Stomach (tissue), 8 donors: ENCODE measurements at regions not wholly inside any gene's neighbourhood (a gene's known extent, or its start where the extent isn't known, plus 50 kb on each side); places are given as distances from the start of the nearest gene placed in this dataset.

Source experiments
- DNase-seq, 2 donors: peaks; one replicate each; pipeline versions ENCODE4 v3.0.0 to v3.0.0-alpha.2; 2013 to 2019
- H3K27ac ChIP-seq, 5 donors: fragments of 200-600 bp in 4 of 5; sonication (generic) in 4 of 5; one replicate each; pipeline ENCODE4 v1.5.1; 2013 to 2019; ENCODE audit warnings: mild to moderate bottlenecking in 1 of 5, moderate library complexity in 1 of 5
- H3K27me3 ChIP-seq, 3 donors: fragments of 200-600 bp; sonication (generic); one replicate each; pipeline ENCODE4 v1.5.1; 2017 to 2019; ENCODE audit warnings: mixed run types in 1 of 3
- H3K36me3 ChIP-seq, 4 donors: fragments of 200-600 bp; sonication (generic); 1 replicate in 3 of 4; 2 replicates in 1 of 4; pipeline ENCODE4 v1.5.1; 2016 to 2019
- H3K4me1 ChIP-seq, 4 donors: fragments of 200-600 bp; sonication (generic); one replicate each; pipeline ENCODE4 v1.5.1; 2016 to 2019
- H3K4me3 ChIP-seq, 4 donors: fragments of 200-600 bp; sonication (generic) in 3 of 4; one replicate each; pipeline ENCODE4 v1.5.1; 2016 to 2019; ENCODE audit warnings: mild to moderate bottlenecking in 1 of 4
- H3K9me3 ChIP-seq, 4 donors: fragments of 200-600 bp; sonication (generic); one replicate each; pipeline ENCODE4 v1.5.1; 2016 to 2019
- EP300 ChIP-seq: sonication (generic); formaldehyde crosslinking; IDR thresholded peaks from one replicate; pipeline ENCODE4 v1.6.1; 2017; ENCODE audit warnings: antibody characterized with exemption
- POLR2A ChIP-seq, 4 donors: fragments of 450-650 bp; IDR thresholded peaks; one replicate each; pipeline ENCODE4 v1.6.1; 2016; ENCODE audit warnings: antibody characterized with exemption in 4 of 4, control low read depth in 2 of 4, mild to moderate bottlenecking in 1 of 4, moderate library complexity in 1 of 4
- POLR2AphosphoS5 ChIP-seq, 3 donors: sonication (generic); formaldehyde crosslinking; IDR thresholded peaks; one replicate each; pipeline ENCODE4 v1.6.1; 2016; ENCODE audit warnings: antibody characterized with exemption in 3 of 3
- WGBS, 5 donors: extraction: QIAGEN DNeasy Blood & Tissue Kit in 3 of 5; methylation state at CpG; one replicate each; pipeline versions ENCODE4 v1.1.5 to v1.1.7; 2013 to 2018; 5-methylcytosine and 5-hydroxymethylcytosine counted together
- intact Hi-C: fragments of 100-400 bp; cut with DNase I; formaldehyde crosslinking; loops from one replicate; pipeline ENCODE4 v1.15.1; 2023; ENCODE audit warnings: low total_unique reads
- TF ChIP-seq, protein P1 (sequence below), 7 experiments: fragments of 450-650 bp in 4 of 7; fragments of 200-600 bp in 3 of 7; sonication (generic) in 3 of 7; IDR thresholded peaks; one replicate each; pipeline ENCODE4 v1.5.1; 2016 to 2019; ENCODE audit warnings: antibody characterized with exemption in 7 of 7, control low read depth in 2 of 7, mild to moderate bottlenecking in 1 of 7
- donor health status: healthy with polysubstance abuse.
- donor health status: Bipolar disorder and iron deficiency.
- donor health status: healthy.

DNA sequence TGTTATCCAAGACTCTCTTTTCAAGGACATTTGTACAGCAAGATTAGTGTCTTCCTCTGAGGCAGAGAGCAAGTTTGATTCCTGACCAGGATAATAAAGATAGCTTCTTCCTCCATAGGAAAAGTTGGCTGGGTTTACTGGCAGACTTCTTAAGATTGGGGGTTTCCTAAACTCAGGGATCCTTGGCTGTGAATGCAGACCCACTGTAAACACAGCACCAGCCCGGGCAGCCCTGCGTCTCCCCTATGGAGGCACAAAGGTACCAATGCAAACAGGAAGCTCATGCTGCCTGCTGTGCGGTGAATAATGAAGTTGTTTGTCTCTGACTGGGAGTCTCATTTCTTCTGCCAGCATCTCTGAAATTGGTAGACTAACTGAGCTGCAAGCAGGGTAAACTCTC, 96.2 kb upstream of the ARHGAP28 start:
- 23 to 34% (median 26%) methylated on average over 3 of the region's 3 CpGs for WGBS, 5 donors
- Histone ChIP-seq H3K27ac (no peak overlapping the region), H3K4me1 (no peaks in the 10 kb centered on the region), H3K9me3 (no peaks in the 10 kb centered on the region), H3K36me3 (no peaks in the 10 kb centered on the region), H3K4me3 (no peak overlapping the region), H3K27me3 (no peaks in the 10 kb centered on the region)
- TF ChIP-seq EP300 (no peak), POLR2AphosphoS5 (IDR thresholded peaks at IDR 0.05) (no peak), POLR2A (IDR thresholded peaks at IDR 0.05) (no peak)
- TF ChIP-seq, protein P1, sequence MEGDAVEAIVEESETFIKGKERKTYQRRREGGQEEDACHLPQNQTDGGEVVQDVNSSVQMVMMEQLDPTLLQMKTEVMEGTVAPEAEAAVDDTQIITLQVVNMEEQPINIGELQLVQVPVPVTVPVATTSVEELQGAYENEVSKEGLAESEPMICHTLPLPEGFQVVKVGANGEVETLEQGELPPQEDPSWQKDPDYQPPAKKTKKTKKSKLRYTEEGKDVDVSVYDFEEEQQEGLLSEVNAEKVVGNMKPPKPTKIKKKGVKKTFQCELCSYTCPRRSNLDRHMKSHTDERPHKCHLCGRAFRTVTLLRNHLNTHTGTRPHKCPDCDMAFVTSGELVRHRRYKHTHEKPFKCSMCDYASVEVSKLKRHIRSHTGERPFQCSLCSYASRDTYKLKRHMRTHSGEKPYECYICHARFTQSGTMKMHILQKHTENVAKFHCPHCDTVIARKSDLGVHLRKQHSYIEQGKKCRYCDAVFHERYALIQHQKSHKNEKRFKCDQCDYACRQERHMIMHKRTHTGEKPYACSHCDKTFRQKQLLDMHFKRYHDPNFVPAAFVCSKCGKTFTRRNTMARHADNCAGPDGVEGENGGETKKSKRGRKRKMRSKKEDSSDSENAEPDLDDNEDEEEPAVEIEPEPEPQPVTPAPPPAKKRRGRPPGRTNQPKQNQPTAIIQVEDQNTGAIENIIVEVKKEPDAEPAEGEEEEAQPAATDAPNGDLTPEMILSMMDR (IDR thresholded peaks at IDR 0.05), result no peak
- no peak for DNase-seq
- intact Hi-C loops, result no loop called here

DNA sequence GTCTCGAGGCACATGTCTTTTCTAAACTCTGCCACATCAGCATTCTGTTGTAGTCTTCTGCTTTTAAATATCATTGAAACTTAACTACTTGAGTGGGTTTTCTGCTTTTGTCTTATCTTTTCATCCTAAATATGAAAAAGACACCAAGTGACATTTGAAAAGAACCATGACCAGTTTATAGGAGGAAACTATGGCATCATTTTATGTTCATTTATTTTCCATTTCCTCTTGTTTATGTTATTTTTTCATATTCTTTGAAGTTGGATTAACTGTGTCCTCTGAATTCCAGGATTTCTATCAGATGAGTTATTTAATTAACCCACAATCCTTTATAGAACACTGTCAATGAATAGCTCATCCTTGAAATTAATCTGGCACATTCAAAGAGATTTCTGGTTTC, 93.4 kb upstream of the ARHGAP28 start:
- 53 to 63% (median 63%) methylated on average over 1 of the region's 1 CpG for WGBS, 5 donors
- Histone ChIP-seq H3K4me3 (no peak overlapping the region), H3K27ac (no peak overlapping the region), H3K4me1 (no peaks in the 10 kb centered on the region), H3K27me3 (no peaks in the 10 kb centered on the region), H3K9me3 (no peaks in the 10 kb centered on the region), H3K36me3 (no peaks in the 10 kb centered on the region)
- DNase-seq, result no peak
- intact Hi-C loops, result no loop called here
- no peak for TF ChIP-seq EP300
- TF ChIP-seq POLR2A (IDR thresholded peaks at IDR 0.05), result no peak
- TF ChIP-seq, protein P1 (IDR thresholded peaks at IDR 0.05), result no peak
- TF ChIP-seq POLR2AphosphoS5 (IDR thresholded peaks at IDR 0.05), result no peak

DNA sequence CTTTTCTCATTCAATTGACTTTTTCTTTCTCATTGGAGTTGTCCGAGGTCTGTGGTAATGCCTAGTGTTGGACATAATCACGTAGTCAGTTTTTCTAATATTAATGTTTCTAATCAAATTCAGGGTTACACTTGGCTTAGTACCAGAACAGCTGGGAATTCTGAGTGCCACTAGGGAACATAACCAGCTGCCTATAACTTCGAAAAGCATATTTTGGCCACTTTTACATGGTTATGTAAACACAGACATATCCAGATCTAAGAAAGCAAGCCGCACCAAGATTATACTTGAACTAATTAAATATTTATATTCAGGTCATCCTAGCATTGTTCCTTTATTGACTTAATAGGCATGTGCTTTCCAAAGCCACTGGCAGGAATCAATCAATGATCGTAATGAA, 91.1 kb upstream of the ARHGAP28 start:
- no peak for DNase-seq
- Histone ChIP-seq H3K27me3 (no peaks in the 10 kb centered on the region), H3K4me1 (no peaks in the 10 kb centered on the region), H3K36me3 (no peaks in the 10 kb centered on the region), H3K9me3 (no peaks in the 10 kb centered on the region), H3K27ac (no peak overlapping the region), H3K4me3 (no peak overlapping the region)
- intact Hi-C loops, result no loop called here
- TF ChIP-seq, protein P1 (IDR thresholded peaks at IDR 0.05), result no peak
- TF ChIP-seq POLR2A (IDR thresholded peaks at IDR 0.05) (no peak), POLR2AphosphoS5 (IDR thresholded peaks at IDR 0.05) (no peak), EP300 (no peak)
- 33 to 59% (median 52%) methylated on average over 5 of the region's 5 CpGs for WGBS, 5 donors

DNA sequence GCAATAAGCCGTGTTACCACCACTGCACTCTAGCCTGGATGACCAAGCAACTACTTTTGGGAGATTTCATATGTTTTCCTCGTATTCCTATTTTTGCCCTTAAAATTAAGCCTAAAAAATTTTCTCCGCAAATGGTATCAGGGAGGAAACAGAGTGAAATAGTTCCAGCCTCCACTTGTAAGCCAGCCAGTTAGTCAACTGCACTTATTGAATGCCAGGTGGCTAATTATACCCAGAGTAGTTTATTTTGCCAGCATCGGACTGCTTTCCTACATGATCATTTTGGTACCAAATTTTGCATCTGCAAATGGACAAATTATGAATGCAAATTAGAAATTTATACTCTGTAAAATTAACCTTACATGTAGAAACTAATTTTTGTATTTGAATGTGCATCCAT, 90.2 kb upstream of the ARHGAP28 start:
- intact Hi-C loops, result no loop called here
- no peaks in the 10 kb centered on the region for H3K36me3 ChIP-seq
- peaks cover 0 to 3% (median 0%) of the 10 kb centered on the region in 4 donors for H3K9me3 ChIP-seq
- H3K4me1 ChIP-seq, result no peaks in the 10 kb centered on the region
- no peak overlapping the region for H3K4me3 ChIP-seq
- 87 to 93% (median 88%) methylated on average over 4 of the region's 4 CpGs for WGBS, 5 donors
- no peak overlapping the region for H3K27ac ChIP-seq
- DNase-seq, result no peak
- no peaks in the 10 kb centered on the region for H3K27me3 ChIP-seq
- TF ChIP-seq POLR2A (IDR thresholded peaks at IDR 0.05), result no peak
- TF ChIP-seq EP300, result no peak
- no peak for TF ChIP-seq POLR2AphosphoS5 (IDR thresholded peaks at IDR 0.05)
- TF ChIP-seq, protein P1 (IDR thresholded peaks at IDR 0.05), result no peak
